ENCODE measurements at regions not wholly inside any gene's neighbourhood (a gene's known extent, or its start where the extent isn't known, plus 50 kb on each side); places are given as distances from the start of the nearest gene placed in this dataset.

DNA sequence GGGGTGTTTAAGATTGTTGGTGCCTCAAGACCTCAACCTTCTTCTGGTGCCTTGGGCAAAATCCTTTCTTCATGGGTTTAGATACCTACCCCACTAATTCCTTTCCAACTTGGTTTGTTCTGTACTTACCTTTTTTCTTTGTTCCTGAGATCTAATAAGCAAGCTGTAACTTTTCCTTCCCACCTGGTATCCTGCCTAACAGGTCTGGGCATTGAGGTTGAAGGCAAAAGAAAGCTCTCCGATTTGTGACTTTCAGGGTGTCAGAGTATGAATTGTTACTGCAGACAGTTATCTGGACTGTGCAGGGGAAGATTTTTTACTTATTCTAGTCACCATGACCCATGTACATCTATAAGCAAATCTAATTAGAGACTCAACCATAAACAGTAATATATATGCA lies 162.6 kb upstream of the DMRT1 start:
- H3K27me3 ChIP-seq (replicated peaks; ENCODE audit: control insufficient read depth, insufficient read depth, low read length), result no peaks in the 10 kb centered on the region; the same call in none of the 2 replicates
- TF ChIP-seq, protein P1, sequence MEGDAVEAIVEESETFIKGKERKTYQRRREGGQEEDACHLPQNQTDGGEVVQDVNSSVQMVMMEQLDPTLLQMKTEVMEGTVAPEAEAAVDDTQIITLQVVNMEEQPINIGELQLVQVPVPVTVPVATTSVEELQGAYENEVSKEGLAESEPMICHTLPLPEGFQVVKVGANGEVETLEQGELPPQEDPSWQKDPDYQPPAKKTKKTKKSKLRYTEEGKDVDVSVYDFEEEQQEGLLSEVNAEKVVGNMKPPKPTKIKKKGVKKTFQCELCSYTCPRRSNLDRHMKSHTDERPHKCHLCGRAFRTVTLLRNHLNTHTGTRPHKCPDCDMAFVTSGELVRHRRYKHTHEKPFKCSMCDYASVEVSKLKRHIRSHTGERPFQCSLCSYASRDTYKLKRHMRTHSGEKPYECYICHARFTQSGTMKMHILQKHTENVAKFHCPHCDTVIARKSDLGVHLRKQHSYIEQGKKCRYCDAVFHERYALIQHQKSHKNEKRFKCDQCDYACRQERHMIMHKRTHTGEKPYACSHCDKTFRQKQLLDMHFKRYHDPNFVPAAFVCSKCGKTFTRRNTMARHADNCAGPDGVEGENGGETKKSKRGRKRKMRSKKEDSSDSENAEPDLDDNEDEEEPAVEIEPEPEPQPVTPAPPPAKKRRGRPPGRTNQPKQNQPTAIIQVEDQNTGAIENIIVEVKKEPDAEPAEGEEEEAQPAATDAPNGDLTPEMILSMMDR (IDR thresholded peaks at IDR 0.05; ENCODE audit: insufficient read depth, low read length, poor library complexity, severe bottlenecking), result no peak
- no peak for DNase-seq (ENCODE audit: extremely low read depth, insufficient read length)
- no peak overlapping the region for H3K4me3 ChIP-seq (replicated peaks; ENCODE audit: low read depth, low read length)
- no peaks in the 10 kb centered on the region for H3K36me3 ChIP-seq (ENCODE audit: control insufficient read depth, insufficient read depth, low read length)

- no peaks in the 10 kb centered on the region for H3K36me3 ChIP-seq (ENCODE audit: control insufficient read depth, insufficient read depth, low read length)
- no peak for DNase-seq (ENCODE audit: extremely low read depth, insufficient read length)
- H3K27me3 ChIP-seq (replicated peaks; ENCODE audit: control insufficient read depth, insufficient read depth, low read length), result no peaks in the 10 kb centered on the region; the same call in 1 of the 2 replicates
- TF ChIP-seq, protein P1 (IDR thresholded peaks at IDR 0.05; ENCODE audit: insufficient read depth, low read length, poor library complexity, severe bottlenecking), result no peak
- no peak overlapping the region for H3K4me3 ChIP-seq (replicated peaks; ENCODE audit: low read depth, low read length)
These were observed 162.0 kb upstream of the DMRT1 start for GRCh38 chr9:679462-679861.

GRCh38 chr9:680106-680505 lies 161.4 kb upstream of the DMRT1 start:
- no peak overlapping the region for H3K4me3 ChIP-seq (replicated peaks; ENCODE audit: low read depth, low read length)
- TF ChIP-seq, protein P1 (IDR thresholded peaks at IDR 0.05; ENCODE audit: insufficient read depth, low read length, poor library complexity, severe bottlenecking), result no peak

DNA sequence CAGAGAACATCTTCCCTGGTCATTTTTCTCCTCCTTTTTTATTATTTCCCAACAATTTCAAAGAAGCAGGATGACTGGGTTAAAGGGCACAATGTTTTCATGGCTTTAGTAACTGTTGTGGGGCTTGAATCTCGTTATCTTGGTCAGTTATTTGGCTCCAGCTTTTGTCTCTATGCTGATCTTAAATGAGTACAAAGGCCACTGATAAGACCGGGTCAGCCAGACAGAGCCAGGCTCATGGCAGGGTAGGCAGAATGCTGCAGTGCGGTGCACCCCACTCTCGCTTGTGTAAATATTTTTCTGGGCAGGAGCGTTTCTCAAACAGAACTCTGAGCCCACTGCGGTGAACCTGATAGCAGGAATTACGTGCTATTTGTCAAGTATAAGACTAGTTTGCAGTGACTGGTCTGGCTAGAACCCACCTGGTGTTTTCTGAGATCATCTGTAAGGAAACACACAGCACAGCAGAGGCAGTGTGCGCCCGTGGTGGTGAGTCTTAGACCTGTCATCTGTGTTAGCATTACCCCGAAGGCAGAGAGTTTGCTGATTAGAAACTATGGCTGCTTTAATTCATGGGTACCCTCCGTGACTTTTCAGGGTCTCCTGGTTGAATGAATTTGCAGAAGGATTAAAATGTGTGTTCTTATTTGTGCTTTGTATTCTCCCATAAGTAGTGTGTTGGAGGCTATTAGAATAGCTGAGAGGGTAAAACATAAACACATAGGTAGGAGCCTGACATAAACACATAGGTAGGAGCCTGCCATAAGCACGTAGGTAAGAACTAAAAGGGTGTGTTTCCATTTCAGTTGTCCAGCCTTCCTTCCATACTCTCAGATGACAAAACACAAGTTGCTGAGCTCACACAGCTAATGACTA lies 158.6 kb upstream of the DMRT1 start:
- TF ChIP-seq, protein P1 (IDR thresholded peaks at IDR 0.05; ENCODE audit: insufficient read depth, low read length, poor library complexity, severe bottlenecking), result no peak
- Histone ChIP-seq H3K4me3 (replicated peaks; ENCODE audit: low read depth, low read length) (no peak overlapping the region), H3K27me3 (replicated peaks; ENCODE audit: control insufficient read depth, insufficient read depth, low read length) (no peaks in the 10 kb centered on the region), H3K36me3 (ENCODE audit: control insufficient read depth, insufficient read depth, low read length) (no peaks in the 10 kb centered on the region)
- no peak for DNase-seq (ENCODE audit: extremely low read depth, insufficient read length)

More at GRCh38 chr9:680106-680505, 161.4 kb upstream of the DMRT1 start:
- no peaks in the 10 kb centered on the region for H3K36me3 ChIP-seq (ENCODE audit: control insufficient read depth, insufficient read depth, low read length)
- no peak for DNase-seq (ENCODE audit: extremely low read depth, insufficient read length)
- H3K27me3 ChIP-seq (replicated peaks; ENCODE audit: control insufficient read depth, insufficient read depth, low read length), result no peaks in the 10 kb centered on the region; the same call in 1 of the 2 replicates

DNA sequence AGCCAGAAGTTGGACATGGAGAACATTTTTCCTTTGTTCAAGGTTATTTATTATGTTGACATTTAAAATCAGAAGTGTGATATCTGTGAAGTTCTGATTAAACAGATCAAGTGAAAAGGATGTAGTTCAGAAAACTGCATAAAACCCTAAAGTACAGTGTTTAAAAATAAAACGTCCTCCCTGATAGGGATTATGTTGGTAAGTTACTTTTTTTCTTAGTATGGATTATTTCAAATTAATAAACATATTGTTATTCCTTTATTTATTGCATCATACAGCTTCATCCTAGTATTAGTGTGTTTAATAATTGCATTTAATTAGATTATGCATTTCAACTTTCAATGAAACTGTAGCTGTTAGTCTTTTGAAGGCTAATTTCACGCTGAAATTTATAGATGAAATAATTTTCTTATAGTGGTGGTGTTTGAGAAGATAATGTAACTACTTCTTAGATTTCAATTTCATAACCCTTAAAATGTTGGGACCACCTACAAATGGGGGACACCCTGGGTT lies 157.9 kb upstream of the DMRT1 start:
- Histone ChIP-seq H3K27me3 (replicated peaks; ENCODE audit: control insufficient read depth, insufficient read depth, low read length) (no peaks in the 10 kb centered on the region), H3K36me3 (ENCODE audit: control insufficient read depth, insufficient read depth, low read length) (no peaks in the 10 kb centered on the region), H3K4me3 (replicated peaks; ENCODE audit: low read depth, low read length) (no peak overlapping the region)
- DNase-seq (ENCODE audit: extremely low read depth, insufficient read length), result no peak
- TF ChIP-seq, protein P1 (IDR thresholded peaks at IDR 0.05; ENCODE audit: insufficient read depth, low read length, poor library complexity, severe bottlenecking), result no peak
